ENCODE measurements at regions not wholly inside any gene's neighbourhood (a gene's known extent, or its start where the extent isn't known, plus 50 kb on each side); places are given as distances from the start of the nearest gene placed in this dataset.

- no peak overlapping the region for H3K4me3 ChIP-seq (ENCODE audit: control insufficient read depth in 1 of 7, extremely low read depth in 1 of 7, insufficient read depth in 4 of 7, low read depth in 2 of 7, low read length in 6 of 7)
- no peaks in the 10 kb centered on the region for H3K36me3 ChIP-seq (ENCODE audit: control insufficient read depth in 4 of 4, insufficient read depth in 4 of 4, low read length in 3 of 4)
- no peaks in the 10 kb centered on the region for H3K9me3 ChIP-seq (ENCODE audit: control extremely low read depth in 1 of 5, control insufficient read depth in 4 of 5, insufficient read depth in 2 of 5, low read depth in 1 of 5, low read length in 4 of 5)
- peak overlapping the region in 1 of 2 experiments; percentile 50 for H3K27ac ChIP-seq (ENCODE audit: insufficient read depth in 1 of 2, low read depth in 1 of 2, low read length in 2 of 2, poor library complexity in 1 of 2, severe bottlenecking in 2 of 2)
- POLR2A ChIA-PET: interaction anchor here (0.6 kb wide), 1 partner anchor 19 kb away, joined by 3 read pairs; no protein-coding TSS in a partner anchor
- CTCF ChIA-PET: interaction anchor here (0.7 to 3.7 kb wide), 6 partner anchors 16 to 102 kb away, joined by 3 to 18 read pairs (median 4); no protein-coding TSS in a partner anchor
- DNase-seq: peak in 2 of 3 donors; percentile 62 to 70
- no peaks in the 10 kb centered on the region for H3K27me3 ChIP-seq (replicated peaks in 2 of 5; ENCODE audit: control insufficient read depth in 4 of 5, insufficient read depth in 5 of 5, low read length in 4 of 5)
- peaks cover 26 to 77% (median 59%) of the 10 kb centered on the region in 4 experiments for H3K4me1 ChIP-seq (ENCODE audit: control extremely low read depth in 1 of 4, control insufficient read depth in 4 of 4, insufficient read depth in 4 of 4, low read length in 3 of 4)
Measured at GRCh38 chr11:86177302-86177701, 67.3 kb upstream of the EED start.

- peak; percentile 41 to 87 (median 79) for DNase-seq
- Histone ChIP-seq H3K27me3 (replicated peaks in 2 of 5; ENCODE audit: control insufficient read depth in 4 of 5, insufficient read depth in 5 of 5, low read length in 4 of 5) (no peaks in the 10 kb centered on the region), H3K36me3 (ENCODE audit: control insufficient read depth in 4 of 4, insufficient read depth in 4 of 4, low read length in 3 of 4) (no peaks in the 10 kb centered on the region), H3K4me1 (ENCODE audit: control extremely low read depth in 1 of 4, control insufficient read depth in 4 of 4, insufficient read depth in 4 of 4, low read length in 3 of 4) (peaks cover 20 to 78% (median 63%) of the 10 kb centered on the region in 4 experiments), H3K9me3 (ENCODE audit: control extremely low read depth in 1 of 5, control insufficient read depth in 4 of 5, insufficient read depth in 2 of 5, low read depth in 1 of 5, low read length in 4 of 5) (no peaks in the 10 kb centered on the region), H3K4me3 (ENCODE audit: control insufficient read depth in 1 of 7, extremely low read depth in 1 of 7, insufficient read depth in 4 of 7, low read depth in 2 of 7, low read length in 6 of 7) (peak overlapping the region in 1 of 7 experiments; percentile 48), H3K27ac (ENCODE audit: insufficient read depth in 1 of 2, low read depth in 1 of 2, low read length in 2 of 2, poor library complexity in 1 of 2, severe bottlenecking in 2 of 2) (peak overlapping the region in 1 of 2 experiments; percentile 50)
- ChIA-PET POLR2A (no interaction called here), CTCF (interaction anchor here (1.1 to 1.7 kb wide), 6 partner anchors 14 to 134 kb away, joined by 3 to 5 read pairs (median 4); no protein-coding TSS in a partner anchor)
- WGBS (ENCODE audit: insufficient coverage): 67% methylated on average over 1 of the region's 4 CpGs
Measured at GRCh38 chr11:86176165-86176884, 68.2 kb upstream of the EED start.

GRCh38 chr11:86175626-86176025 is 68.9 kb upstream of the EED start:
- Histone ChIP-seq H3K9me3 (ENCODE audit: control extremely low read depth in 1 of 5, control insufficient read depth in 4 of 5, insufficient read depth in 2 of 5, low read depth in 1 of 5, low read length in 4 of 5) (no peaks in the 10 kb centered on the region), H3K4me1 (ENCODE audit: control extremely low read depth in 1 of 4, control insufficient read depth in 4 of 4, insufficient read depth in 4 of 4, low read length in 3 of 4) (peaks cover 13 to 71% (median 56%) of the 10 kb centered on the region in 4 experiments), H3K27me3 (replicated peaks in 2 of 5; ENCODE audit: control insufficient read depth in 4 of 5, insufficient read depth in 5 of 5, low read length in 4 of 5) (no peaks in the 10 kb centered on the region), H3K27ac (ENCODE audit: insufficient read depth in 1 of 2, low read depth in 1 of 2, low read length in 2 of 2, poor library complexity in 1 of 2, severe bottlenecking in 2 of 2) (no peak overlapping the region), H3K36me3 (ENCODE audit: control insufficient read depth in 4 of 4, insufficient read depth in 4 of 4, low read length in 3 of 4) (no peaks in the 10 kb centered on the region), H3K4me3 (ENCODE audit: control insufficient read depth in 1 of 7, extremely low read depth in 1 of 7, insufficient read depth in 4 of 7, low read depth in 2 of 7, low read length in 6 of 7) (no peak overlapping the region)
- POLR2A ChIA-PET: no interaction called here
- CTCF ChIA-PET: interaction anchor here (1.0 to 1.9 kb wide), 5 partner anchors 15 to 134 kb away, joined by 3 to 5 read pairs (median 4); no protein-coding TSS in a partner anchor
- 100% methylated on average over 2 of the region's 2 CpGs for WGBS (ENCODE audit: insufficient coverage)
- DNase-seq: no peak

GRCh38 chr11:86175191-86175590 is 69.4 kb upstream of the EED start:
- POLR2A ChIA-PET: no interaction called here
- Histone ChIP-seq H3K9me3 (ENCODE audit: control extremely low read depth in 1 of 5, control insufficient read depth in 4 of 5, insufficient read depth in 2 of 5, low read depth in 1 of 5, low read length in 4 of 5) (no peaks in the 10 kb centered on the region), H3K27ac (ENCODE audit: insufficient read depth in 1 of 2, low read depth in 1 of 2, low read length in 2 of 2, poor library complexity in 1 of 2, severe bottlenecking in 2 of 2) (no peak overlapping the region), H3K27me3 (replicated peaks in 2 of 5; ENCODE audit: control insufficient read depth in 4 of 5, insufficient read depth in 5 of 5, low read length in 4 of 5) (no peaks in the 10 kb centered on the region), H3K4me3 (ENCODE audit: control insufficient read depth in 1 of 7, extremely low read depth in 1 of 7, insufficient read depth in 4 of 7, low read depth in 2 of 7, low read length in 6 of 7) (no peak overlapping the region), H3K36me3 (ENCODE audit: control insufficient read depth in 4 of 4, insufficient read depth in 4 of 4, low read length in 3 of 4) (no peaks in the 10 kb centered on the region), H3K4me1 (ENCODE audit: control extremely low read depth in 1 of 4, control insufficient read depth in 4 of 4, insufficient read depth in 4 of 4, low read length in 3 of 4) (peaks cover 12 to 66% (median 54%) of the 10 kb centered on the region in 4 experiments)
- DNase-seq: no peak
- no CpG with 5 or more reads among the region's 1 CpG for WGBS (ENCODE audit: insufficient coverage)
- CTCF ChIA-PET: interaction anchor here (1.0 to 2.3 kb wide), 7 partner anchors 11 to 133 kb away, joined by 3 to 12 read pairs (median 4); no protein-coding TSS in a partner anchor

GRCh38 chr11:86174101-86175046 is 70.2 kb upstream of the EED start:
- CTCF ChIA-PET: interaction anchor here (0.6 to 2.3 kb wide), 12 partner anchors 9 to 132 kb away, joined by 3 to 12 read pairs (median 4); no protein-coding TSS in a partner anchor
- Histone ChIP-seq H3K27ac (ENCODE audit: insufficient read depth in 1 of 2, low read depth in 1 of 2, low read length in 2 of 2, poor library complexity in 1 of 2, severe bottlenecking in 2 of 2) (peak overlapping the region in 1 of 2 experiments; percentile 53), H3K27me3 (replicated peaks in 2 of 5; ENCODE audit: control insufficient read depth in 4 of 5, insufficient read depth in 5 of 5, low read length in 4 of 5) (no peaks in the 10 kb centered on the region), H3K9me3 (ENCODE audit: control extremely low read depth in 1 of 5, control insufficient read depth in 4 of 5, insufficient read depth in 2 of 5, low read depth in 1 of 5, low read length in 4 of 5) (no peaks in the 10 kb centered on the region), H3K36me3 (ENCODE audit: control insufficient read depth in 4 of 4, insufficient read depth in 4 of 4, low read length in 3 of 4) (no peaks in the 10 kb centered on the region), H3K4me1 (ENCODE audit: control extremely low read depth in 1 of 4, control insufficient read depth in 4 of 4, insufficient read depth in 4 of 4, low read length in 3 of 4) (peaks cover 6 to 58% (median 46%) of the 10 kb centered on the region in 4 experiments), H3K4me3 (ENCODE audit: control insufficient read depth in 1 of 7, extremely low read depth in 1 of 7, insufficient read depth in 4 of 7, low read depth in 2 of 7, low read length in 6 of 7) (no peak overlapping the region)
- peak in 2 of 3 donors; percentile 51 to 71 for DNase-seq
- WGBS (ENCODE audit: insufficient coverage): 90% methylated on average over 8 of the region's 8 CpGs
- POLR2A ChIA-PET: no interaction called here

- ChIA-PET POLR2A (no interaction called here), CTCF (interaction anchor here (1.1 to 2.3 kb wide), 7 partner anchors 9 to 131 kb away, joined by 3 to 12 read pairs (median 4); no protein-coding TSS in a partner anchor)
- H3K36me3 ChIP-seq (ENCODE audit: control insufficient read depth in 4 of 4, insufficient read depth in 4 of 4, low read length in 3 of 4): no peaks in the 10 kb centered on the region
- H3K27me3 ChIP-seq (replicated peaks in 2 of 5; ENCODE audit: control insufficient read depth in 4 of 5, insufficient read depth in 5 of 5, low read length in 4 of 5): no peaks in the 10 kb centered on the region
- no peaks in the 10 kb centered on the region for H3K9me3 ChIP-seq (ENCODE audit: control extremely low read depth in 1 of 5, control insufficient read depth in 4 of 5, insufficient read depth in 2 of 5, low read depth in 1 of 5, low read length in 4 of 5)
- H3K4me1 ChIP-seq (ENCODE audit: control extremely low read depth in 1 of 4, control insufficient read depth in 4 of 4, insufficient read depth in 4 of 4, low read length in 3 of 4): peaks cover 6 to 51% (median 36%) of the 10 kb centered on the region in 4 experiments
- peak; percentile 36 to 78 (median 75) for DNase-seq
- H3K4me3 ChIP-seq (ENCODE audit: control insufficient read depth in 1 of 7, extremely low read depth in 1 of 7, insufficient read depth in 4 of 7, low read depth in 2 of 7, low read length in 6 of 7): no peak overlapping the region
- no peak overlapping the region for H3K27ac ChIP-seq (ENCODE audit: insufficient read depth in 1 of 2, low read depth in 1 of 2, low read length in 2 of 2, poor library complexity in 1 of 2, severe bottlenecking in 2 of 2)
- 20% methylated on average over 1 of the region's 1 CpG for WGBS (ENCODE audit: insufficient coverage)
Measured at GRCh38 chr11:86172894-86173293, 71.7 kb upstream of the EED start.
